Spleen (tissue), 7 donors: ENCODE measurements at regions not wholly inside any gene's neighbourhood (a gene's known extent, or its start where the extent isn't known, plus 50 kb on each side); places are given as distances from the start of the nearest gene placed in this dataset.

ENCODE experiments used
- CTCF ChIP-seq, 11 experiments: fragments of 200-600 bp in 7 of 11; fragments of 450-650 bp in 4 of 11; sonication (generic) in 4 of 11; IDR thresholded peaks in 8 of 11; conservative IDR thresholded peaks in 3 of 11; 1 replicate in 7 of 11; 2 replicates in 4 of 11; pipeline versions ENCODE4 v1.4.0 to v1.8.0; 2016 to 2021; ENCODE audit warnings: antibody characterized with exemption in 11 of 11, inconsistent platforms in 4 of 11, mild to moderate bottlenecking in 1 of 11
- POLR2A ChIP-seq, 3 donors: fragments of 450-650 bp; IDR thresholded peaks; one replicate each; pipeline ENCODE4 v1.5.1; 2017; ENCODE audit warnings: antibody characterized with exemption in 3 of 3, mild to moderate bottlenecking in 1 of 3
- POLR2AphosphoS5 ChIP-seq, 3 donors: sonication (generic); formaldehyde crosslinking; IDR thresholded peaks; one replicate each; pipeline ENCODE4 v1.5.1; 2017; ENCODE audit warnings: antibody characterized with exemption in 3 of 3
- donor health status: DM: no; HTN: no; CAD: no; lungs with moderate emphysema.
- donor health status: DM: no; HTN: no; CAD: no.
- donor health status: DM: no; HTN: no; CAD: no.

DNA sequence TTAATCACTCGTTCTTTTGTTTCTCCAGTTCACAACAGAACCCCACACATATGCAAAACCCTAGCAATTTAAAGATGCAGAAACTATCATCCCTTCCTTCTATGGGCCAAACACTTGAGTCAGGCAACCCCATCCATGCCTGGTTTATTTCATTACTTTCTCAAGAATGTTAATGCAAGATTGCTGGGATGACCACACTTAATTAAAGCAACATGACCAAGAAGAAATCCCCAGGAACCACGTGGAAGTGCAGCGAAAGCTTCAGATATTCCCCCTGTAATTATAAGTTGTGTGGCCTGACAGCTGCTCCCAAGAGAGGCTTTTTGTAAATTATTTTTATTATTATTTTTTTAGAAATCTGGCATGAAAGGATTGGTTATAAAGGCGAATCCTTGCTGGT lies 246.2 kb upstream of the ID2 start:
- no peak for TF ChIP-seq CTCF (IDR thresholded peaks at IDR 0.05 in 8 of 11, conservative IDR thresholded peaks at IDR 0.05 in 3 of 11)
- TF ChIP-seq POLR2AphosphoS5 (IDR thresholded peaks at IDR 0.05) = no peak
- no peak for TF ChIP-seq POLR2A (IDR thresholded peaks at IDR 0.05)
